ENCODE measurements at regions not wholly inside any gene's neighbourhood (a gene's known extent, or its start where the extent isn't known, plus 50 kb on each side); places are given as distances from the start of the nearest gene placed in this dataset.

GRCh38 chr5:23014825-23015224 is 161.7 kb upstream of the CDH12 start:
- no peak for DNase-seq (ENCODE audit: extremely low spot score)
- TF ChIP-seq CTCF (IDR thresholded peaks at IDR 0.05; ENCODE audit: control extremely low read depth, extremely low read depth, low read depth, missing control alignments): no peak
- ChIA-PET POLR2A (no interaction called here), CTCF (no interaction called here)

- DNase-seq (ENCODE audit: extremely low spot score): no peak
- ChIA-PET CTCF (no interaction called here), POLR2A (no interaction called here)
- TF ChIP-seq CTCF (IDR thresholded peaks at IDR 0.05; ENCODE audit: control extremely low read depth, extremely low read depth, low read depth, missing control alignments): no peak
Observed at GRCh38 chr5:23014266-23014665, 161.1 kb upstream of the CDH12 start.

- no peak for TF ChIP-seq CTCF (IDR thresholded peaks at IDR 0.05; ENCODE audit: control extremely low read depth, extremely low read depth, low read depth, missing control alignments)
- ChIA-PET POLR2A (no interaction called here), CTCF (no interaction called here)
- DNase-seq (ENCODE audit: extremely low spot score): no peak
Observed at GRCh38 chr5:23013395-23013998, 160.4 kb upstream of the CDH12 start.

GRCh38 chr5:23012842-23013241 is 159.7 kb upstream of the CDH12 start:
- DNase-seq (ENCODE audit: extremely low spot score): no peak
- TF ChIP-seq CTCF (IDR thresholded peaks at IDR 0.05; ENCODE audit: control extremely low read depth, extremely low read depth, low read depth, missing control alignments): no peak
- CTCF ChIA-PET: interaction anchor here (1.1 kb wide), 1 partner anchor 10 kb away, joined by 3 read pairs; no protein-coding TSS in a partner anchor
- POLR2A ChIA-PET: no interaction called here

GRCh38 chr5:23007762-23008161 is 154.6 kb upstream of the CDH12 start:
- ChIA-PET POLR2A (no interaction called here), CTCF (interaction anchor here (1.6 kb wide), 1 partner anchor 11 kb away, joined by 4 read pairs; no protein-coding TSS in a partner anchor)
- no peak for DNase-seq (ENCODE audit: extremely low spot score)
- no peak for TF ChIP-seq CTCF (IDR thresholded peaks at IDR 0.05; ENCODE audit: control extremely low read depth, extremely low read depth, low read depth, missing control alignments)

- TF ChIP-seq CTCF (IDR thresholded peaks at IDR 0.05; ENCODE audit: control extremely low read depth, extremely low read depth, low read depth, missing control alignments): no peak
- ChIA-PET CTCF (no interaction called here), POLR2A (no interaction called here)
- no peak for DNase-seq (ENCODE audit: extremely low spot score)
Observed at GRCh38 chr5:23007236-23007635, 154.1 kb upstream of the CDH12 start.

- ChIA-PET POLR2A (no interaction called here), CTCF (no interaction called here)
- TF ChIP-seq CTCF (IDR thresholded peaks at IDR 0.05; ENCODE audit: control extremely low read depth, extremely low read depth, low read depth, missing control alignments): no peak
- DNase-seq (ENCODE audit: extremely low spot score): no peak
Observed at GRCh38 chr5:23001120-23001519, 148.0 kb upstream of the CDH12 start.

Data from GM10248 (cell line).